ENCODE measurements at regions not wholly inside any gene's neighbourhood (a gene's known extent, or its start where the extent isn't known, plus 50 kb on each side); places are given as distances from the start of the nearest gene placed in this dataset.

- TF ChIP-seq JUNB (IDR thresholded peaks at IDR 0.05): no peak
- no peak for TF ChIP-seq POLR2AphosphoS2 (conservative IDR thresholded peaks at IDR 0.05; ENCODE audit: low read length)
- TF ChIP-seq CTCF (IDR thresholded peaks at IDR 0.05): no peak
- TF ChIP-seq NFE2L2 (conservative IDR thresholded peaks at IDR 0.05; ENCODE audit: low read length): no peak
- no peak for TF ChIP-seq MYC (IDR thresholded peaks at IDR 0.05; ENCODE audit: borderline replicate concordance, low read length)
- TF ChIP-seq POLR2A (IDR thresholded peaks at IDR 0.05; ENCODE audit: low read length): no peak
- TF ChIP-seq EP300 (IDR thresholded peaks at IDR 0.05): no peak
- TF ChIP-seq SMC3 (IDR thresholded peaks at IDR 0.05): no peak
- no peak for TF ChIP-seq FOSB (CRISPR knock-in tag; IDR thresholded peaks at IDR 0.05)
- no peak for TF ChIP-seq CEBPB (IDR thresholded peaks at IDR 0.05)
- no peak for TF ChIP-seq ELK1 (IDR thresholded peaks at IDR 0.05; ENCODE audit: low read depth, low read length)
- no peak for TF ChIP-seq RFX5 (IDR thresholded peaks at IDR 0.05)
- TF ChIP-seq ESRRA (IDR thresholded peaks at IDR 0.05; ENCODE audit: borderline replicate concordance, low read length): no peak
Measured at GRCh38 chr20:51284871-51285270, 257.6 kb downstream of the NFATC2 start.
